Peyer's patch (tissue), 4 donors: ENCODE measurements at regions not wholly inside any gene's neighbourhood (a gene's known extent, or its start where the extent isn't known, plus 50 kb on each side); places are given as distances from the start of the nearest gene placed in this dataset.

Experiments
- CTCF ChIP-seq, 6 experiments: fragments of 450-650 bp in 4 of 6; fragments of 200-600 bp in 2 of 6; sonication (generic) in 1 of 6; IDR thresholded peaks; one replicate each; pipeline ENCODE4 v1.5.1; 2017 to 2019; ENCODE audit warnings: antibody characterized with exemption in 6 of 6, mild to moderate bottlenecking in 3 of 6, moderate library complexity in 1 of 6
- POLR2A ChIP-seq, 2 donors: fragments of 450-650 bp; IDR thresholded peaks; one replicate each; pipeline ENCODE4 v1.5.1; 2017; ENCODE audit warnings: antibody characterized with exemption in 2 of 2, mild to moderate bottlenecking in 2 of 2, moderate library complexity in 2 of 2

- TF ChIP-seq CTCF (IDR thresholded peaks at IDR 0.05) = no peak
- TF ChIP-seq POLR2A (IDR thresholded peaks at IDR 0.05) = no peak
These were observed 90.0 kb upstream of the MAFB start for GRCh38 chr20:40778894-40779496.
